ENCODE measurements at regions not wholly inside any gene's neighbourhood (a gene's known extent, or its start where the extent isn't known, plus 50 kb on each side); places are given as distances from the start of the nearest gene placed in this dataset.

DNA sequence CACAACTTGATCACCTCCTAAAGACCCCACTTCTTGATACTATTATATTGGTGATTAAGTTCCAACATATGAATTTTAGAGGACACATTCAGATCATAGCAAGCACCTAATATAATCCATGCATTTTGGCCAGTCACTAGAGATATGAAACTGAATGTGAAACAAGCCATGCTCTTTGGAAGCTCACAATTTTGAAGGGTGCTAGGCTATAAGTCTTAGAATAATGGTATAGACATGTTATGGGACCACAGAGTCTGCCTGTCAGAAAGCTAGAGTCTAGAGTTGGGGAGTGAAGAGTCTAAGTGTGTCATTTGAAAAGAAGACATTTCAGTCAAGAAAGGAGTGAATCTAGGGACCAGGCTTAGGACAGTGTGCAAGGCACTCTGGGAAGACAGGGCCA lies 186.4 kb upstream of the SLC24A5 start (continued):
- TF ChIP-seq, protein P1, sequence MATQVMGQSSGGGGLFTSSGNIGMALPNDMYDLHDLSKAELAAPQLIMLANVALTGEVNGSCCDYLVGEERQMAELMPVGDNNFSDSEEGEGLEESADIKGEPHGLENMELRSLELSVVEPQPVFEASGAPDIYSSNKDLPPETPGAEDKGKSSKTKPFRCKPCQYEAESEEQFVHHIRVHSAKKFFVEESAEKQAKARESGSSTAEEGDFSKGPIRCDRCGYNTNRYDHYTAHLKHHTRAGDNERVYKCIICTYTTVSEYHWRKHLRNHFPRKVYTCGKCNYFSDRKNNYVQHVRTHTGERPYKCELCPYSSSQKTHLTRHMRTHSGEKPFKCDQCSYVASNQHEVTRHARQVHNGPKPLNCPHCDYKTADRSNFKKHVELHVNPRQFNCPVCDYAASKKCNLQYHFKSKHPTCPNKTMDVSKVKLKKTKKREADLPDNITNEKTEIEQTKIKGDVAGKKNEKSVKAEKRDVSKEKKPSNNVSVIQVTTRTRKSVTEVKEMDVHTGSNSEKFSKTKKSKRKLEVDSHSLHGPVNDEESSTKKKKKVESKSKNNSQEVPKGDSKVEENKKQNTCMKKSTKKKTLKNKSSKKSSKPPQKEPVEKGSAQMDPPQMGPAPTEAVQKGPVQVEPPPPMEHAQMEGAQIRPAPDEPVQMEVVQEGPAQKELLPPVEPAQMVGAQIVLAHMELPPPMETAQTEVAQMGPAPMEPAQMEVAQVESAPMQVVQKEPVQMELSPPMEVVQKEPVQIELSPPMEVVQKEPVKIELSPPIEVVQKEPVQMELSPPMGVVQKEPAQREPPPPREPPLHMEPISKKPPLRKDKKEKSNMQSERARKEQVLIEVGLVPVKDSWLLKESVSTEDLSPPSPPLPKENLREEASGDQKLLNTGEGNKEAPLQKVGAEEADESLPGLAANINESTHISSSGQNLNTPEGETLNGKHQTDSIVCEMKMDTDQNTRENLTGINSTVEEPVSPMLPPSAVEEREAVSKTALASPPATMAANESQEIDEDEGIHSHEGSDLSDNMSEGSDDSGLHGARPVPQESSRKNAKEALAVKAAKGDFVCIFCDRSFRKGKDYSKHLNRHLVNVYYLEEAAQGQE (IDR thresholded peaks at IDR 0.05; ENCODE audit: borderline replicate concordance): no peak
- TF ChIP-seq EP300 (conservative IDR thresholded peaks at IDR 0.05; ENCODE audit: poor library complexity, severe bottlenecking): no peak

DNA sequence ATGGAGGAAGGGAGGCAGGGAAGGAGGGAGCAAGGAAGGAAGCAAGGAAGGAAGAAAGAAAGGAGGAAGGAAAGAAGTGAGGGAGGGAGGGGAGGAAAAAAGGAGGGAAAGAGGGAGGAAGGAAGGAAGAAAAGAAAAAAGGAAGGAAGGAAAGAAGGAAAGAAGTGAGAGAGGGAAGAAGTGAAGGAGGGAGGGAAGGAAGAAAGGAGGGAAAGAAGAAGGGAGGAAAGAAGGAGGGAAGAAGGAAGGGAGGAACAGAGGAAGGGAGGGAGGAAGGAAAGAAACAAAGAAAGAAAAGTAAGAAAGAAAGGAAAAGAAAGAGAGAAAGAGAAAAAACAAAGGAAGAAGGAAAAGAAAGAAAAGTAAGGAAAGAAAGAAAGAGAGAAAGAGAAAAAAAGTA lies 183.0 kb upstream of the SLC24A5 start:
- TF ChIP-seq RAD21 (conservative IDR thresholded peaks at IDR 0.05) (no peak), EZH2 (IDR thresholded peaks at IDR 0.05; ENCODE audit: borderline replicate concordance, insufficient read depth, low read length, poor library complexity, severe bottlenecking) (no peak), EP300 (conservative IDR thresholded peaks at IDR 0.05; ENCODE audit: poor library complexity, severe bottlenecking) (no peak), POLR2AphosphoS5 (IDR thresholded peaks at IDR 0.05) (no peak), MXI1 (conservative IDR thresholded peaks at IDR 0.05; ENCODE audit: poor library complexity, severe bottlenecking) (no peak), SMC3 (conservative IDR thresholded peaks at IDR 0.05; ENCODE audit: poor library complexity) (no peak), TAF1 (IDR thresholded peaks at IDR 0.05; ENCODE audit: low read depth) (no peak)
- TF ChIP-seq, protein P1 (IDR thresholded peaks at IDR 0.05; ENCODE audit: borderline replicate concordance): no peak
- TF ChIP-seq, protein P2, sequence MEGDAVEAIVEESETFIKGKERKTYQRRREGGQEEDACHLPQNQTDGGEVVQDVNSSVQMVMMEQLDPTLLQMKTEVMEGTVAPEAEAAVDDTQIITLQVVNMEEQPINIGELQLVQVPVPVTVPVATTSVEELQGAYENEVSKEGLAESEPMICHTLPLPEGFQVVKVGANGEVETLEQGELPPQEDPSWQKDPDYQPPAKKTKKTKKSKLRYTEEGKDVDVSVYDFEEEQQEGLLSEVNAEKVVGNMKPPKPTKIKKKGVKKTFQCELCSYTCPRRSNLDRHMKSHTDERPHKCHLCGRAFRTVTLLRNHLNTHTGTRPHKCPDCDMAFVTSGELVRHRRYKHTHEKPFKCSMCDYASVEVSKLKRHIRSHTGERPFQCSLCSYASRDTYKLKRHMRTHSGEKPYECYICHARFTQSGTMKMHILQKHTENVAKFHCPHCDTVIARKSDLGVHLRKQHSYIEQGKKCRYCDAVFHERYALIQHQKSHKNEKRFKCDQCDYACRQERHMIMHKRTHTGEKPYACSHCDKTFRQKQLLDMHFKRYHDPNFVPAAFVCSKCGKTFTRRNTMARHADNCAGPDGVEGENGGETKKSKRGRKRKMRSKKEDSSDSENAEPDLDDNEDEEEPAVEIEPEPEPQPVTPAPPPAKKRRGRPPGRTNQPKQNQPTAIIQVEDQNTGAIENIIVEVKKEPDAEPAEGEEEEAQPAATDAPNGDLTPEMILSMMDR (IDR thresholded peaks at IDR 0.05; ENCODE audit: poor library complexity, severe bottlenecking): no peak
- Histone ChIP-seq H3K79me2 (replicated peaks; ENCODE audit: insufficient read depth, low read length) (no peaks in the 10 kb centered on the region), H3K27me3 (ENCODE audit: insufficient read depth, low read depth, low read length) (no peaks in the 10 kb centered on the region), H3K36me3 (ENCODE audit: insufficient read depth, low read length) (no peaks in the 10 kb centered on the region), H3K4me2 (ENCODE audit: low read length) (no peak overlapping the region), H3F3A (ENCODE audit: insufficient read depth, low read length, poor library complexity, severe bottlenecking) (no peaks in the 10 kb centered on the region), H3K4me3 (ENCODE audit: low read length) (no peak overlapping the region), H3K9me2 (ENCODE audit: insufficient read depth, low read length) (no peaks in the 10 kb centered on the region), H4K20me1 (ENCODE audit: insufficient read depth) (no peaks in the 10 kb centered on the region), H3K9me3 (ENCODE audit: low read length) (no peaks in the 10 kb centered on the region), H2AFZ (ENCODE audit: low read depth, low read length) (no peak overlapping the region), H3K27ac (ENCODE audit: low read length) (no peak overlapping the region), H3K9ac (ENCODE audit: low read length) (no peak overlapping the region)
